ENCODE measurements at regions not wholly inside any gene's neighbourhood (a gene's known extent, or its start where the extent isn't known, plus 50 kb on each side); places are given as distances from the start of the nearest gene placed in this dataset.

DNA sequence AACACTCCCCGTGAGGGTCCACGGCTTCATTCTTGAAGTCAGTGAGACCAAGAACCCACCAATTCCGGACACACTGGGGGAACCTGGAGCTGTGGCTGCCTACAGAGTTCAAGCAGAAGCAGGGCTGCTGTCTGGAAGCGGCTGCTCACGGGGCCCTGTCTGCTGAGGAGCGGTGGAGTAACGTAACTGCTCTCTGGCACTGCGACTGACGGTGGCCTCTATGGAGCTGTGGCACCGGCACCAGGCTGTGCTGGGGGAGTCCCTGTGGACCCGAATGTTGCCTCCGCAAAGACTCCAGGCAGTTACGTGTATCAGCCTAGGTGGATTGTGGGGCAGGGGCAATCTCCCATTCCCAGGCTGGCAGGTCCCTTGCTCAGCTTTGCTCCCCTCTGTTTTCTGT is 703.3 kb upstream of the FRG1 start:
- ChIA-PET POLR2A (no interaction called here), CTCF (no interaction called here)
- TF ChIP-seq, protein P1, sequence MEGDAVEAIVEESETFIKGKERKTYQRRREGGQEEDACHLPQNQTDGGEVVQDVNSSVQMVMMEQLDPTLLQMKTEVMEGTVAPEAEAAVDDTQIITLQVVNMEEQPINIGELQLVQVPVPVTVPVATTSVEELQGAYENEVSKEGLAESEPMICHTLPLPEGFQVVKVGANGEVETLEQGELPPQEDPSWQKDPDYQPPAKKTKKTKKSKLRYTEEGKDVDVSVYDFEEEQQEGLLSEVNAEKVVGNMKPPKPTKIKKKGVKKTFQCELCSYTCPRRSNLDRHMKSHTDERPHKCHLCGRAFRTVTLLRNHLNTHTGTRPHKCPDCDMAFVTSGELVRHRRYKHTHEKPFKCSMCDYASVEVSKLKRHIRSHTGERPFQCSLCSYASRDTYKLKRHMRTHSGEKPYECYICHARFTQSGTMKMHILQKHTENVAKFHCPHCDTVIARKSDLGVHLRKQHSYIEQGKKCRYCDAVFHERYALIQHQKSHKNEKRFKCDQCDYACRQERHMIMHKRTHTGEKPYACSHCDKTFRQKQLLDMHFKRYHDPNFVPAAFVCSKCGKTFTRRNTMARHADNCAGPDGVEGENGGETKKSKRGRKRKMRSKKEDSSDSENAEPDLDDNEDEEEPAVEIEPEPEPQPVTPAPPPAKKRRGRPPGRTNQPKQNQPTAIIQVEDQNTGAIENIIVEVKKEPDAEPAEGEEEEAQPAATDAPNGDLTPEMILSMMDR (IDR thresholded peaks at IDR 0.05; ENCODE audit: insufficient read depth, low read length, missing control alignments) = no peak
- DNase-seq (ENCODE audit: low read depth, low spot score) = no peak
- H3K4me3 ChIP-seq (ENCODE audit: low read depth, low read length) = no peak overlapping the region

DNA sequence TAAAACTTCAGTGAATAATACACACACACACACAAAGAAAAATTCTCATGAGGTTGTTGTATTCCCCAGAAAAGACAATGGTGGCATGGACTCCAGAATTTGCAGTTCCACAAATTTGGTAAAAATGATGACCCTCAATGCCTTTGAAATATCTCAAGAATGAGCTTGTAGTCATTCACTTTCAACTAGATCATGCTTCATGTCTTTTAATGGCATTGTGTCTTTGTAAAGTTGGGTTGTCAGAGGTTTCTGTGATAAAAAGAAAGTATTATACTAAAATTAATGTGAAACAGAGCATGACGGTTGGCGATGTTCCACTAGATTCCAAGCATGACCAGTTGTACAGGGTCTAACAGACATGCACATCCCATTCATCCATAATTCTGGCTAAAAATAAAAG is 685.0 kb upstream of the FRG1 start:
- DNase-seq (ENCODE audit: low read depth, low spot score) = no peak
- TF ChIP-seq, protein P1 (IDR thresholded peaks at IDR 0.05; ENCODE audit: insufficient read depth, low read length, missing control alignments) = no peak
- no peak overlapping the region for H3K4me3 ChIP-seq (ENCODE audit: low read depth, low read length)
- POLR2A ChIA-PET = no interaction called here
- CTCF ChIA-PET = no interaction called here

DNA sequence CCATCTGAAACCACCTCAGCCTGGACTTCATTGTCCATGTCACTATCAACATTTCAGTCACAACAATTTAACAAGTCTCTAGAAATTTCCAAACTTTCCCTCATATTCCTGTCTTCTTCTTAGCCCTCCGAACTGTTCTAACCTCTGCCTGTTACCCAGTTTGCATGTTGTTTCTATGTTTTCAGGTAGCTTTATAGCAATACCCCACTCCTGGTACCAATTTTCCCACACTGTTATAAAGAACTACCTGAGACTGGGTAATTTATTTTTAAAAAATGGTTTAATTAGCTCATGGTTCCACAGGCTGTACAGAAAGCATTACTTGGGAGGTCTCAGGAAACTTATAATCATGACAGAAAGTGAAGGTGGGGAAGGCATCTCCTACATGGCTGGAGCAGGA is 679.2 kb upstream of the FRG1 start:
- TF ChIP-seq, protein P1 (IDR thresholded peaks at IDR 0.05; ENCODE audit: insufficient read depth, low read length, missing control alignments) = no peak
- ChIA-PET POLR2A (no interaction called here), CTCF (no interaction called here)
- H3K4me3 ChIP-seq (ENCODE audit: low read depth, low read length) = no peak overlapping the region
- DNase-seq (ENCODE audit: low read depth, low spot score) = no peak

DNA sequence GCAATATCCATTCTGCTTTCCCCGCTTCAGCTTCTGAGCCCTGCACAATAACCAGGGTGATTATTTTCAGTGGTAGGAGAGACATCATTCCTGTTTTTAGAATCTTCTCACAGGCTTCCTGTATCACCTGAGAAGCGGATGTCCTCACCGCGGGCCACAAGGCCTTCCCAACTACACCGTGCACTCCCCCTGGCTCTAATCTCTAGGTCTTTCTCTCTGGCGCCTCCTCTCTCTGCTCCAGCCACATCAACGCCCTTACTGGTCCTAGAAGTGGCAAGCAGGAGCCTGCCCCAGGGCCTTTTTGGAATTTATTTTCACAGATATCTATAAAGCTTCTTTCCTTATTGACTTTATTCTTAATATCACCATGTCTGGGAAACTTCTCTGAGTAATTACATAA is 675.2 kb upstream of the FRG1 start:
- CTCF ChIA-PET = no interaction called here
- POLR2A ChIA-PET = no interaction called here
- TF ChIP-seq, protein P1 (IDR thresholded peaks at IDR 0.05; ENCODE audit: insufficient read depth, low read length, missing control alignments) = no peak
- no peak overlapping the region for H3K4me3 ChIP-seq (ENCODE audit: low read depth, low read length)
- DNase-seq (ENCODE audit: low read depth, low spot score) = no peak

DNA sequence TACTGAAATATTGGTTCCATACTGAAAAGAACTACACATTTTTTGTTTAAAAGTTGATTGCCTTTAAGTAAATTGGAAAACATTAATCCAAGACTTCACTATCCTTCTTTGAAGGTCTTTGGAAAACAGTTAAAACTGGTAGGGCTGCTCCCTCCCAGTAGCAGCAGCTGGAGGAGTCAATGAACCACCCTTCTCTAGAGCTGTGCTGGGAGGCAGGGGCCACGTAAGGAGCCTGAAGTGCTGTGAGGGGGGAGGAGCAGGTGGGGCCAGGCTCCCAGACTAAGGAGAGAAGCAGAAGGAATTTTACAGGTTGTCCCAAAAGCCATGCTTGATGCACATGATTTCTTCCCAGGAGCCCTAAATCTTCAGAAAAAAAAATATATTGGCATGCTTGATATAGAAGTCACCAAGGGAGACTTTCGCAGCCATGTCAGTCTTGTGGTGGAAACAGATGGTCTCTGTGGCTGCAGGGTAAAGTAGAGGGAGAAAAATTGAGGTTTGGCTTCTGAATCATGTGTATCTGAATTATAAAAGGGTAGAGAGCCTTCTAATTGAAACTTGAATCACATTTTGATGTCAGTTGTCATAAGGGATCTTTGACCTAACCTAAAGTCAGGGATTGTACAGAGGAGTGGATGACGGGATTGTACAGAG is 673.2 kb upstream of the FRG1 start:
- ChIA-PET POLR2A (no interaction called here), CTCF (no interaction called here)
- TF ChIP-seq, protein P1 (IDR thresholded peaks at IDR 0.05; ENCODE audit: insufficient read depth, low read length, missing control alignments) = no peak
- DNase-seq (ENCODE audit: low read depth, low spot score) = no peak
- H3K4me3 ChIP-seq (ENCODE audit: low read depth, low read length) = no peak overlapping the region

DNA sequence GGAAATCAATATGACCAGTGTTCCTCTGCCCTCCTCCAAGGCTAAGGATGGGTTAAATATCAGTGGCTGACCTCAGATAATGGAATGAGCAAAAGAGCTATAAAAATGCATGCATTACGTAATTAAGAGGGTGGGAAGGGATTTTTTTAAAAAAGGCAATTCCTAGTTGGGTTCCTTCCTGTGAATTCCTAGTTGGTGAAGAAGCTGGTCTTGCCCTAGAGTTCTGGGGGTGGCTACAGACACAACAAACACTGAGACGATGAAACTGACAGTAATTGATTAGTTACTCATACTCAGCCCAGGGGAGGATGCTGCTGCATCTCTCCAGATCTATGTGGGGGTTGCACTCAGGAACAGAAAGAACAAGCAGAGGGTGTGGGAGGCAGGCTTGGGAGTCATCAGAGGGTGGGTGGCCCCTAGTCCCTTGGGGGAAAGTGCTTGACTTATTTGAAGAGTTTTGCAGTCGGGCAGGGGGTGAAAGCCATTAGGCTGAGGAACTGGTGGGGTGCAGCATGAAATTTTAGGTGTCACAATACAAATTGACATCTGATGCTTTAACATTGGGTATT is 662.0 kb upstream of the FRG1 start:
- ChIA-PET POLR2A (no interaction called here), CTCF (no interaction called here)
- H3K4me3 ChIP-seq (ENCODE audit: low read depth, low read length) = no peak overlapping the region
- TF ChIP-seq, protein P1 (IDR thresholded peaks at IDR 0.05; ENCODE audit: insufficient read depth, low read length, missing control alignments) = no peak
- DNase-seq (ENCODE audit: low read depth, low spot score) = no peak
